HepG2 (cell line): ENCODE measurements at regions not wholly inside any gene's neighbourhood (a gene's known extent, or its start where the extent isn't known, plus 50 kb on each side); places are given as distances from the start of the nearest gene placed in this dataset.

ENCODE experiments used
- ATAC-seq: fragments of 200-7000 bp; cut with Tn5 transposase; 3 replicates; pipeline ENCODE4 v1.9.1; 2020; ENCODE audit warnings: mild to moderate bottlenecking, moderate library complexity
- BruUV-seq: library from RNA; stranded (reverse); fragments of 400-500 nt; replicated peaks from 2 replicates; lab custom pipeline; 2021; lab: Mats Ljungman, UMichigan
- CTCF ChIA-PET: fragments of 300-600 bp; formaldehyde crosslinking; extraction: SDS; loops from one replicate; lab custom pipeline; 2021; ENCODE audit warnings: low total read pairs, inconsistent platforms, low intra/inter-chr PET ratio; lab: Yijun Ruan, JAX
- POLR2A ChIA-PET: fragments of 350-600 bp; sonication (Branson Sonifier 250); formaldehyde crosslinking; loops from one replicate; lab custom pipeline; 2020; ENCODE audit warnings: antibody characterized with exemption, inconsistent platforms; lab: Yijun Ruan, JAX
- DNase-seq: peaks from one replicate; pipeline ENCODE4 v3.0.0-alpha.2; 2015; ENCODE audit warnings: low spot score
- FAIRE-seq: peaks from 3 replicates; lab custom pipeline; 2011; peaks lifted over from hg19 to GRCh38; lab: Jason Lieb, UNC
- H2AFZ ChIP-seq: one replicate; pipeline ENCODE4 v1.6.1; 2011; ENCODE audit warnings: low read length, inconsistent platforms
- H3K27ac ChIP-seq: fragments of 300-600 bp; 3 replicates; pipeline ENCODE4 v1.8.0; 2011; ENCODE audit warnings: mixed run types, mild to moderate bottlenecking, mixed read lengths, low read length, inconsistent platforms; ENCODE audit not compliant: insufficient read depth; ENCODE audit errors: extremely low read length
- H3K27me3 ChIP-seq, 2 experiments: fragments of 200-600 bp in 1 of 2; 2 replicates in 1 of 2; 3 replicates in 1 of 2; pipeline versions ENCODE4 v1.6.0 to v1.8.0; 2011; ENCODE audit warnings: low read length in 2 of 2, mild to moderate bottlenecking in 2 of 2, moderate library complexity in 2 of 2, inconsistent platforms in 1 of 2; ENCODE audit not compliant: insufficient read depth in 2 of 2, control insufficient read depth in 1 of 2
- H3K36me3 ChIP-seq, 2 experiments: fragments of 200-600 bp in 1 of 2; replicated peaks in 1 of 2; 2 replicates in 1 of 2; 3 replicates in 1 of 2; pipeline versions ENCODE4 v1.5.1 to v1.8.0; 2011; ENCODE audit warnings: low read length in 2 of 2, inconsistent platforms in 1 of 2; ENCODE audit not compliant: insufficient read depth in 2 of 2, control insufficient read depth in 1 of 2
- H3K4me1 ChIP-seq: 2 replicates; pipeline ENCODE4 v1.5.1; 2012; ENCODE audit warnings: low read length, inconsistent platforms; ENCODE audit not compliant: insufficient read depth
- H3K4me2 ChIP-seq: 2 replicates; pipeline ENCODE4 v1.6.0; 2011; ENCODE audit warnings: low read depth, low read length, inconsistent platforms
- H3K4me3 ChIP-seq, 3 experiments: fragments of 200-600 bp in 1 of 3; sonication (generic), shearing (Covaris generic) in 1 of 3; replicated peaks in 1 of 3; 2 replicates each; pipeline ENCODE4 v1.5.1; 2011 to 2016; ENCODE audit warnings: low read length in 3 of 3, inconsistent platforms in 2 of 3, low read depth in 2 of 3, mild to moderate bottlenecking in 2 of 3, control low read depth in 1 of 3, mixed read lengths in 1 of 3; ENCODE audit not compliant: insufficient read depth in 1 of 3
- H3K79me2 ChIP-seq: one replicate; pipeline ENCODE4 v1.6.1; 2011; ENCODE audit warnings: low read length, inconsistent platforms; ENCODE audit not compliant: insufficient read depth
- H3K9ac ChIP-seq: 2 replicates; pipeline ENCODE4 v1.6.0; 2011; ENCODE audit warnings: mild to moderate bottlenecking, low read depth, low read length, inconsistent platforms; ENCODE audit not compliant: insufficient read depth
- H3K9me3 ChIP-seq: 2 replicates; pipeline ENCODE4 v1.5.1; 2012; ENCODE audit warnings: mild to moderate bottlenecking, low read length
- H4K20me1 ChIP-seq: 2 replicates; pipeline ENCODE4 v1.6.0; 2011; ENCODE audit warnings: inconsistent platforms, mild to moderate bottlenecking, low read length, moderate library complexity; ENCODE audit not compliant: insufficient read depth
- ADNP ChIP-seq: sonication (generic); formaldehyde crosslinking; IDR thresholded peaks from 2 replicates; pipeline ENCODE4 v1.4.0; 2020; ENCODE audit warnings: missing genetic modification reagents
- FOXP1 ChIP-seq, 2 experiments: fragments of 450-650 bp in 1 of 2; IDR thresholded peaks; 2 replicates each; pipeline ENCODE4 v1.6.1; 2017 to 2018; ENCODE audit warnings: antibody characterized with exemption in 1 of 2
- GMEB1 ChIP-seq: sonication (generic); formaldehyde crosslinking; IDR thresholded peaks from 2 replicates; pipeline ENCODE4 v1.5.1; 2020; ENCODE audit warnings: missing genetic modification reagents, mild to moderate bottlenecking, borderline replicate concordance
- HHEX ChIP-seq: IDR thresholded peaks from 2 replicates; pipeline ENCODE4 v1.6.1; 2016; ENCODE audit warnings: control low read depth
- HIVEP1 ChIP-seq: sonication (generic); formaldehyde crosslinking; IDR thresholded peaks from 2 replicates; pipeline ENCODE4 v1.4.0; 2020; ENCODE audit warnings: mild to moderate bottlenecking, missing genetic modification reagents
- IRX3 ChIP-seq: sonication (generic); formaldehyde crosslinking; IDR thresholded peaks from 2 replicates; pipeline ENCODE4 v1.8.1; 2023; ENCODE audit warnings: mild to moderate bottlenecking, low read depth, missing genetic modification reagents, borderline replicate concordance
- KLF12 ChIP-seq: sonication (generic); formaldehyde crosslinking; IDR thresholded peaks from 2 replicates; pipeline ENCODE4 v1.4.0; 2020; ENCODE audit warnings: missing genetic modification reagents, borderline replicate concordance
- KMT2B ChIP-seq: IDR thresholded peaks from 2 replicates; pipeline ENCODE4 v1.6.1; 2016; ENCODE audit warnings: missing genetic modification reagents, missing compliant biosample characterization
- MAFG ChIP-seq: sonication (generic); formaldehyde crosslinking; IDR thresholded peaks from 2 replicates; pipeline ENCODE4 v1.5.1; 2020; ENCODE audit warnings: mild to moderate bottlenecking, missing genetic modification reagents
- MTF1 ChIP-seq: sonication (generic); formaldehyde crosslinking; IDR thresholded peaks from 2 replicates; pipeline ENCODE4 v1.5.0; 2020; ENCODE audit warnings: missing genetic modification reagents
- NKX3-1 ChIP-seq: sonication (generic); formaldehyde crosslinking; IDR thresholded peaks from 2 replicates; pipeline ENCODE4 v1.5.0; 2020; ENCODE audit warnings: missing genetic modification reagents
- PPARG ChIP-seq: conservative IDR thresholded peaks from 2 replicates; pipeline ENCODE4 v1.6.1; 2016; ENCODE audit warnings: missing biosample characterization, missing genetic modification reagents
- PRMT3 ChIP-seq: sonication (generic); formaldehyde crosslinking; IDR thresholded peaks from 2 replicates; pipeline ENCODE4 v1.8.1; 2022; ENCODE audit warnings: low read depth, mild to moderate bottlenecking, moderate library complexity, missing genetic modification reagents, borderline replicate concordance
- SALL1 ChIP-seq: sonication (generic); formaldehyde crosslinking; IDR thresholded peaks from 2 replicates; pipeline ENCODE4 v1.8.0; 2022; ENCODE audit warnings: mild to moderate bottlenecking, missing genetic modification reagents
- SP140L ChIP-seq: sonication (generic); formaldehyde crosslinking; IDR thresholded peaks from 2 replicates; pipeline ENCODE4 v1.4.0; 2020; ENCODE audit warnings: missing genetic modification reagents, borderline replicate concordance
- U2AF2 ChIP-seq: fragments of 200-400 bp; formaldehyde crosslinking; IDR thresholded peaks from 2 replicates; pipeline ENCODE4 v1.6.1; 2017; ENCODE audit warnings: low read depth, mild to moderate bottlenecking, low read length
- ZBTB42 ChIP-seq: sonication (generic); formaldehyde crosslinking; IDR thresholded peaks from 2 replicates; pipeline ENCODE4 v1.5.0; 2020; ENCODE audit warnings: mild to moderate bottlenecking, missing genetic modification reagents
- ZNF598 ChIP-seq: sonication (generic); formaldehyde crosslinking; IDR thresholded peaks from 2 replicates; pipeline ENCODE4 v1.5.1; 2020; ENCODE audit warnings: mild to moderate bottlenecking, missing genetic modification reagents, borderline replicate concordance
- ZNF672 ChIP-seq: sonication (generic); formaldehyde crosslinking; IDR thresholded peaks from 2 replicates; pipeline ENCODE4 v1.8.1; 2022; ENCODE audit warnings: missing genetic modification reagents
- ZNF691 ChIP-seq: sonication (generic); formaldehyde crosslinking; IDR thresholded peaks from 2 replicates; pipeline ENCODE4 v1.4.0; 2020; ENCODE audit warnings: missing genetic modification reagents, low read depth, mild to moderate bottlenecking, borderline replicate concordance
- ZNF772 ChIP-seq: sonication (generic); formaldehyde crosslinking; IDR thresholded peaks from 2 replicates; pipeline ENCODE4 v1.5.0; 2020; ENCODE audit warnings: mild to moderate bottlenecking, missing genetic modification reagents
- WGBS: methylation state at CpG from one replicate; pipeline ENCODE4 v1.1.6; 2017; ENCODE audit warnings: low lambda C conversion rate; 5-methylcytosine and 5-hydroxymethylcytosine counted together
- in situ Hi-C: cut with HindIII; loops from 2 replicates; pipeline ENCODE4 v1.10.0; 2017; ENCODE audit warnings: low pct_unique_long_range_greater_than_20kb; ENCODE audit not compliant: extremely low pct_ligation_motif_present
- intact Hi-C: fragments of 100-400 bp; cut with micrococcal nuclease; formaldehyde crosslinking; loops from one replicate; pipeline ENCODE4 v1.10.0; 2022; ENCODE audit not compliant: unreplicated experiment

GRCh38 chr18:43950062-43950461, 672.8 kb upstream of the SYT4 start:
- intact Hi-C loops (no loop called here), in situ Hi-C loops (no loop called here)
- DNase-seq = no peak
- no peaks in the 10 kb centered on the region for H3K36me3 ChIP-seq
- no peak overlapping the region for H3K27ac ChIP-seq
- ATAC-seq = no peak
- no peak overlapping the region for H3K9ac ChIP-seq
- no peak overlapping the region for H3K4me3 ChIP-seq
- H3K79me2 ChIP-seq = no peaks in the 10 kb centered on the region
- peaks cover 57% of the 10 kb centered on the region for H3K9me3 ChIP-seq
- no peaks in the 10 kb centered on the region for H4K20me1 ChIP-seq
- POLR2A ChIA-PET = no interaction called here
- no peaks in the 10 kb centered on the region for H3K27me3 ChIP-seq
- 1% methylated on average over 3 of the region's 3 CpGs for WGBS
- no TSS peak for BruUV-seq
- no peaks in the 10 kb centered on the region for H3K4me1 ChIP-seq
- no peak overlapping the region for H3K4me2 ChIP-seq
- no peak for TF ChIP-seq MTF1
- TF ChIP-seq SALL1 (CRISPR knock-in tag) = no peak
- TF ChIP-seq ADNP = no peak
- TF ChIP-seq HIVEP1 (CRISPR knock-in tag) = no peak
- no peak for TF ChIP-seq FOXP1 (IDR thresholded peaks at IDR 0.05)
- no peak for TF ChIP-seq FOXP1 (CRISPR knock-in tag; IDR thresholded peaks at IDR 0.05)
- no peak for TF ChIP-seq ZNF598 (CRISPR knock-in tag)
- no peak for TF ChIP-seq U2AF2
- no peak for TF ChIP-seq ZNF772 (CRISPR knock-in tag)
- TF ChIP-seq, all 625 proteins: peak for 0
- FAIRE-seq = no peak
- CTCF ChIA-PET = no interaction called here
- no peak overlapping the region for H2AFZ ChIP-seq

GRCh38 chr18:43952398-43952797, 675.1 kb upstream of the SYT4 start:
- Histone ChIP-seq H3K4me1 (no peaks in the 10 kb centered on the region), H3K27me3 (no peaks in the 10 kb centered on the region), H3K9ac (no peak overlapping the region), H4K20me1 (no peaks in the 10 kb centered on the region), H3K4me2 (no peak overlapping the region), H3K79me2 (no peaks in the 10 kb centered on the region), H2AFZ (no peak overlapping the region), H3K9me3 (peaks cover 47% of the 10 kb centered on the region), H3K27ac (no peak overlapping the region), H3K36me3 (no peaks in the 10 kb centered on the region), H3K4me3 (no peak overlapping the region)
- no peak for ATAC-seq
- intact Hi-C loops = no loop called here
- no TSS peak for BruUV-seq
- in situ Hi-C loops = no loop called here
- CTCF ChIA-PET = no interaction called here
- no peak for FAIRE-seq
- POLR2A ChIA-PET = no interaction called here
- WGBS = 35% methylated on average over 3 of the region's 3 CpGs
- no peak for DNase-seq
- no peak for TF ChIP-seq IRX3 (CRISPR knock-in tag)
- TF ChIP-seq SP140L (CRISPR knock-in tag) = no peak
- no peak for TF ChIP-seq NKX3-1
- TF ChIP-seq PPARG = no peak
- TF ChIP-seq GMEB1 = no peak
- TF ChIP-seq PRMT3 = no peak
- no peak for TF ChIP-seq KMT2B
- TF ChIP-seq KLF12 (CRISPR knock-in tag) = no peak
- no peak for TF ChIP-seq MAFG
- TF ChIP-seq ZBTB42 (CRISPR knock-in tag) = no peak
- no peak for TF ChIP-seq ZNF672
- TF ChIP-seq ZNF691 (CRISPR knock-in tag) = no peak
- no peak for TF ChIP-seq HHEX (CRISPR knock-in tag)
